HL-60 (cell line): ENCODE measurements at regions not wholly inside any gene's neighbourhood (a gene's known extent, or its start where the extent isn't known, plus 50 kb on each side); places are given as distances from the start of the nearest gene placed in this dataset.

Experiments used
- GABPA ChIP-seq: IDR thresholded peaks from 2 replicates; pipeline ENCODE4 v1.6.1; 2012; ENCODE audit warnings: low read depth
- POLR2AphosphoS5 ChIP-seq: IDR thresholded peaks from 2 replicates; pipeline ENCODE4 v1.6.1; 2012; ENCODE audit warnings: low read depth
- TF ChIP-seq, protein P1 (sequence below): IDR thresholded peaks from one replicate; pipeline ENCODE4 v1.5.1; 2011; ENCODE audit warnings: low read length, control low read depth, inconsistent platforms; ENCODE audit not compliant: insufficient read depth

GRCh38 chr1:209343511-209343910 lies 240.0 kb upstream of the CAMK1G start:
- TF ChIP-seq, protein P1, sequence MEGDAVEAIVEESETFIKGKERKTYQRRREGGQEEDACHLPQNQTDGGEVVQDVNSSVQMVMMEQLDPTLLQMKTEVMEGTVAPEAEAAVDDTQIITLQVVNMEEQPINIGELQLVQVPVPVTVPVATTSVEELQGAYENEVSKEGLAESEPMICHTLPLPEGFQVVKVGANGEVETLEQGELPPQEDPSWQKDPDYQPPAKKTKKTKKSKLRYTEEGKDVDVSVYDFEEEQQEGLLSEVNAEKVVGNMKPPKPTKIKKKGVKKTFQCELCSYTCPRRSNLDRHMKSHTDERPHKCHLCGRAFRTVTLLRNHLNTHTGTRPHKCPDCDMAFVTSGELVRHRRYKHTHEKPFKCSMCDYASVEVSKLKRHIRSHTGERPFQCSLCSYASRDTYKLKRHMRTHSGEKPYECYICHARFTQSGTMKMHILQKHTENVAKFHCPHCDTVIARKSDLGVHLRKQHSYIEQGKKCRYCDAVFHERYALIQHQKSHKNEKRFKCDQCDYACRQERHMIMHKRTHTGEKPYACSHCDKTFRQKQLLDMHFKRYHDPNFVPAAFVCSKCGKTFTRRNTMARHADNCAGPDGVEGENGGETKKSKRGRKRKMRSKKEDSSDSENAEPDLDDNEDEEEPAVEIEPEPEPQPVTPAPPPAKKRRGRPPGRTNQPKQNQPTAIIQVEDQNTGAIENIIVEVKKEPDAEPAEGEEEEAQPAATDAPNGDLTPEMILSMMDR, result no peak
- TF ChIP-seq POLR2AphosphoS5 (no peak), GABPA (no peak)
